ENCODE measurements at regions not wholly inside any gene's neighbourhood (a gene's known extent, or its start where the extent isn't known, plus 50 kb on each side); places are given as distances from the start of the nearest gene placed in this dataset.
A peak's percentile ranks its signal among the peaks of the same experiment; 100 is the strongest.
"Not testable (repeated sequence)": the region's sequence is repeated elsewhere in the genome, so short reads cannot be mapped to it uniquely, and the experiment has no call there.

GRCh38 chrX:11887175-11887574, 129.1 kb downstream of the MSL3 start:
- no peak overlapping the region for H3K4me3 ChIP-seq (ENCODE audit: low read depth, low read length)
- TF ChIP-seq, protein P1, sequence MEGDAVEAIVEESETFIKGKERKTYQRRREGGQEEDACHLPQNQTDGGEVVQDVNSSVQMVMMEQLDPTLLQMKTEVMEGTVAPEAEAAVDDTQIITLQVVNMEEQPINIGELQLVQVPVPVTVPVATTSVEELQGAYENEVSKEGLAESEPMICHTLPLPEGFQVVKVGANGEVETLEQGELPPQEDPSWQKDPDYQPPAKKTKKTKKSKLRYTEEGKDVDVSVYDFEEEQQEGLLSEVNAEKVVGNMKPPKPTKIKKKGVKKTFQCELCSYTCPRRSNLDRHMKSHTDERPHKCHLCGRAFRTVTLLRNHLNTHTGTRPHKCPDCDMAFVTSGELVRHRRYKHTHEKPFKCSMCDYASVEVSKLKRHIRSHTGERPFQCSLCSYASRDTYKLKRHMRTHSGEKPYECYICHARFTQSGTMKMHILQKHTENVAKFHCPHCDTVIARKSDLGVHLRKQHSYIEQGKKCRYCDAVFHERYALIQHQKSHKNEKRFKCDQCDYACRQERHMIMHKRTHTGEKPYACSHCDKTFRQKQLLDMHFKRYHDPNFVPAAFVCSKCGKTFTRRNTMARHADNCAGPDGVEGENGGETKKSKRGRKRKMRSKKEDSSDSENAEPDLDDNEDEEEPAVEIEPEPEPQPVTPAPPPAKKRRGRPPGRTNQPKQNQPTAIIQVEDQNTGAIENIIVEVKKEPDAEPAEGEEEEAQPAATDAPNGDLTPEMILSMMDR (conservative IDR thresholded peaks at IDR 0.05; ENCODE audit: low read depth, low read length), result no peak
- no peak for DNase-seq (ENCODE audit: low read depth)

- TF ChIP-seq, protein P1 (conservative IDR thresholded peaks at IDR 0.05; ENCODE audit: low read depth, low read length), result no peak
- DNase-seq (ENCODE audit: low read depth), result no peak
- H3K4me3 ChIP-seq (ENCODE audit: low read depth, low read length), result no peak overlapping the region
Measured at GRCh38 chrX:11888421-11888820, 130.4 kb downstream of the MSL3 start.

DNA sequence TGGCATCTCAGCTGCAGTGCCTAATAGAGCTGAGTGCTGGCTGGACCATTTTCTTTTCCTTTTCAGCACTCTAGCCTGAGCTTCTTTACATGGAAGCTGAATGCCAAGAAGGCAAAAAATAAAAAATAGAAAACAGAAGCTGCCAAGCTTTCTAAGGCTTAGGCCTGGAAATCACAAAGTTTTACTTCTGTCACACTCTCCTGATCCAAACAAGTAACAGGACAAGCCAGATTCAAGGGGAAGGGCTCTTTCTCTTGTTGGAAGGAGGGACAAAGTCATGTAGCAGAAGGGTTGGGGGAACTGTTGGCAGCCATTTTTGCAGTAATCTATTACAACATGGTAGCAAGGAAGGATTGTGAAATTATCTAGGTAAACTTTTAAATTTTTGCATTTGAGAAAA, 131.8 kb downstream of the MSL3 start:
- no peak for DNase-seq (ENCODE audit: low read depth)
- TF ChIP-seq, protein P1 (conservative IDR thresholded peaks at IDR 0.05; ENCODE audit: low read depth, low read length), result no peak
- H3K4me3 ChIP-seq (ENCODE audit: low read depth, low read length), result no peak overlapping the region

GRCh38 chrX:11890836-11891514, 132.9 kb downstream of the MSL3 start:
- TF ChIP-seq, protein P1 (conservative IDR thresholded peaks at IDR 0.05; ENCODE audit: low read depth, low read length), result no peak
- DNase-seq (ENCODE audit: low read depth), result no peak
- no peak overlapping the region for H3K4me3 ChIP-seq (ENCODE audit: low read depth, low read length)

- H3K4me3 ChIP-seq (ENCODE audit: low read depth, low read length), result no peak overlapping the region
- TF ChIP-seq, protein P1 (conservative IDR thresholded peaks at IDR 0.05; ENCODE audit: low read depth, low read length), result no peak
- no peak for DNase-seq (ENCODE audit: low read depth)
Measured at GRCh38 chrX:11893933-11894710, 136.1 kb downstream of the MSL3 start.

DNA sequence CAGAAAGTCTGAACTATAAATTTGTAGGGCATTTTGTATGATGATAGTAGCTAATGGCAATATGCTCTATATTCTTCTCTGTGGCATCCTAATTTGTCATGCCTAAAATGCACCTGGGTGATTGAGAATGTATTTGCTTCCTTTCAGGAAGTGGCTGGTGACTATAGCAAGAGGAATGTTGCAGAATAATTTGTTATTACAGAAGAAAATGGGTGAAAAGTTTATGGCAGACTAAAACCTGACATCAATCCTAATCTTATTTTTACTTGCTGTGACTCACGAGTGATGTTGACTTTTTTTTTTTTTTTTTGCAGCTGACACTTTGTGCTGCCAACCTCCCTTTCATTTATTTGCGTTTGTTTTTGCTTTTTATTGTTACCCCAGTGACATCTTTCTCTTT, 141.1 kb downstream of the MSL3 start:
- H3K4me3 ChIP-seq (ENCODE audit: low read depth, low read length), result no peak overlapping the region
- TF ChIP-seq, protein P1 (conservative IDR thresholded peaks at IDR 0.05; ENCODE audit: low read depth, low read length), result no peak
- peak; percentile 66 for DNase-seq (ENCODE audit: low read depth)

DNA sequence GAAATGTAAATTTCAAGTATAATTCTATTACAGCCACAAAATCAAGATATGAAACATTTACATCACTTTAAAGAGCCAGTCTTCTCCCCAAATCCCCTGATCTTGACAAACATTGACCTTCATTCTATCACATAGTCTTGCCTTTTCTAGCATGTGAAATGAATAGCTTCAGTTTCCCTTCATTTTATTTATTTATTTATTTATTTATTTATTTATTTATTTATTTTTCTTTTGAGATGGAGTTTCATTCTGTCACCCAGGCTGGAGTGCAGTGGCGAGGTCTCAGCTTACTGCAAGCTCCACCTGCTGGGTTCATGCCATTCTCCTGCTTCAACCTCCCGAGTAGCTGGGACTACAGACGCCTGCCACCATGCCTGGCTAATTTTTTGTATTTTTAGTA, 147.9 kb downstream of the MSL3 start:
- DNase-seq (ENCODE audit: low read depth); H3K4me3 ChIP-seq (ENCODE audit: low read depth, low read length): not testable (repeated sequence)
